ENCODE measurements at regions not wholly inside any gene's neighbourhood (a gene's known extent, or its start where the extent isn't known, plus 50 kb on each side); places are given as distances from the start of the nearest gene placed in this dataset.

DNA sequence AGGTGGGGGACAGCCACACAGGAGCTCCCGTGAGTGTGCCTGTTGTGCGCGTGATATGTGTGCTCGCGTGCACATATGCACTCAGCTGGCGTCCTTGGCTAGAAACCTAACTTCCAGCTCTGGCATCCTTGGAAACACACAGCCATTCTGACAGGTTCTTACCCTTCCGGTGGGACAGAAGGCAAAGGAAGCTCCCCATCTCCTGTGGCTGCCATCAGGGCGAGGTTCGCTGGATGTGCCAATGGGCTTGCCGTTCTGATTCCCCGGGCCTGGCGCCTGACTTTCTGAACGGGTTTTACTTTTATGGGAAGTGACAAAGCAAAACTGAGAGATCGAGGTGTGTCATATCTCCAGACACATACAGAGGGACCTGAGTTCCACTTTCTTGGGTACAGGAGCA lies 124.7 kb downstream of the PAPOLA start (continued):
- TF ChIP-seq HMGXB4 (CRISPR knock-in tag; IDR thresholded peaks at IDR 0.05) (no peak), TCF7L2 (IDR thresholded peaks at IDR 0.05; ENCODE audit: low read depth, low read length) (no peak), ZNF696 (CRISPR knock-in tag; conservative IDR thresholded peaks at IDR 0.05) (no peak), MBD2 (IDR thresholded peaks at IDR 0.05; ENCODE audit: borderline replicate concordance, low read depth) (no peak), CEBPB (tag; IDR thresholded peaks at IDR 0.05) (no peak), SMAD2 (IDR thresholded peaks at IDR 0.05; ENCODE audit: low read depth, low read length) (no peak), HNRNPK (IDR thresholded peaks at IDR 0.05; ENCODE audit: low read depth, low read length, poor library complexity, severe bottlenecking) (no peak), GTF2B (IDR thresholded peaks at IDR 0.05; ENCODE audit: extremely low read depth, insufficient read length) (no peak), TFAM (CRISPR knock-in tag; conservative IDR thresholded peaks at IDR 0.05) (no peak), KLF1 (tag; IDR thresholded peaks at IDR 0.05) (no peak), KHSRP (IDR thresholded peaks at IDR 0.05) (no peak), HDAC1 (IDR thresholded peaks at IDR 0.05) (no peak)
- TF ChIP-seq, protein P1, sequence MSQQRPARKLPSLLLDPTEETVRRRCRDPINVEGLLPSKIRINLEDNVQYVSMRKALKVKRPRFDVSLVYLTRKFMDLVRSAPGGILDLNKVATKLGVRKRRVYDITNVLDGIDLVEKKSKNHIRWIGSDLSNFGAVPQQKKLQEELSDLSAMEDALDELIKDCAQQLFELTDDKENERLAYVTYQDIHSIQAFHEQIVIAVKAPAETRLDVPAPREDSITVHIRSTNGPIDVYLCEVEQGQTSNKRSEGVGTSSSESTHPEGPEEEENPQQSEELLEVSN (IDR thresholded peaks at IDR 0.05; ENCODE audit: borderline replicate concordance in 1 of 2, extremely low read depth in 1 of 2, insufficient read depth in 1 of 2, insufficient read length in 1 of 2, low read depth in 1 of 2, low read length in 1 of 2, poor library complexity in 1 of 2, severe bottlenecking in 1 of 2), result no peak
- TF ChIP-seq, protein P2, sequence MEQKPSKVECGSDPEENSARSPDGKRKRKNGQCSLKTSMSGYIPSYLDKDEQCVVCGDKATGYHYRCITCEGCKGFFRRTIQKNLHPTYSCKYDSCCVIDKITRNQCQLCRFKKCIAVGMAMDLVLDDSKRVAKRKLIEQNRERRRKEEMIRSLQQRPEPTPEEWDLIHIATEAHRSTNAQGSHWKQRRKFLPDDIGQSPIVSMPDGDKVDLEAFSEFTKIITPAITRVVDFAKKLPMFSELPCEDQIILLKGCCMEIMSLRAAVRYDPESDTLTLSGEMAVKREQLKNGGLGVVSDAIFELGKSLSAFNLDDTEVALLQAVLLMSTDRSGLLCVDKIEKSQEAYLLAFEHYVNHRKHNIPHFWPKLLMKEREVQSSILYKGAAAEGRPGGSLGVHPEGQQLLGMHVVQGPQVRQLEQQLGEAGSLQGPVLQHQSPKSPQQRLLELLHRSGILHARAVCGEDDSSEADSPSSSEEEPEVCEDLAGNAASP (IDR thresholded peaks at IDR 0.05), result no peak
- TF ChIP-seq, protein P3, sequence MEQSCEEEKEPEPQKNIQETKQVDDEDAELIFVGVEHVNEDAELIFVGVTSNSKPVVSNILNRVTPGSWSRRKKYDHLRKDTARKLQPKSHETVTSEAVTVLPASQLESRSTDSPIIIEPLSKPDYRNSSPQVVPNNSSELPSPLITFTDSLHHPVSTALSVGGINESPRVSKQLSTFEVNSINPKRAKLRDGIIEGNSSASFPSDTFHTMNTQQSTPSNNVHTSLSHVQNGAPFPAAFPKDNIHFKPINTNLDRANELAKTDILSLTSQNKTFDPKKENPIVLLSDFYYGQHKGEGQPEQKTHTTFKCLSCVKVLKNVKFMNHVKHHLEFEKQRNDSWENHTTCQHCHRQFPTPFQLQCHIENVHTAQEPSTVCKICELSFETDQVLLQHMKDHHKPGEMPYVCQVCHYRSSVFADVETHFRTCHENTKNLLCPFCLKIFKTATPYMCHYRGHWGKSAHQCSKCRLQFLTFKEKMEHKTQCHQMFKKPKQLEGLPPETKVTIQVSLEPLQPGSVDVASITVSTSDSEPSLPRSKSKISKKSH (CRISPR knock-in tag; IDR thresholded peaks at IDR 0.05), result no peak

Measured in K562 (cell line).